HL-60 (cell line): ENCODE measurements at regions not wholly inside any gene's neighbourhood (a gene's known extent, or its start where the extent isn't known, plus 50 kb on each side); places are given as distances from the start of the nearest gene placed in this dataset.

Source experiments
- DNase-seq, 2 experiments: peaks; one replicate each; pipeline ENCODE4 v3.0.0-alpha.2; 2010 to 2020; ENCODE audit warnings: low read depth in 1 of 2, low spot score in 1 of 2
- H3K27ac ChIP-seq: fragments of 250-450 bp; sonication (Bioruptor Pico); replicated peaks from 2 replicates; pipeline ENCODE4 v1.5.1; 2020; ENCODE audit warnings: mild to moderate bottlenecking, moderate library complexity
- H3K27me3 ChIP-seq: fragments of 250-450 bp; sonication (Bioruptor Pico); 2 replicates; pipeline ENCODE4 v1.5.1; 2021; ENCODE audit warnings: mild to moderate bottlenecking, moderate library complexity; ENCODE audit not compliant: insufficient read depth, poor library complexity, severe bottlenecking
- H3K4me3 ChIP-seq: replicated peaks from 2 replicates; pipeline ENCODE4 v1.5.1; 2011; ENCODE audit warnings: mild to moderate bottlenecking, control low read depth, low read length; ENCODE audit not compliant: insufficient read depth
- GABPA ChIP-seq: IDR thresholded peaks from 2 replicates; pipeline ENCODE4 v1.6.1; 2012; ENCODE audit warnings: low read depth
- POLR2AphosphoS5 ChIP-seq: IDR thresholded peaks from 2 replicates; pipeline ENCODE4 v1.6.1; 2012; ENCODE audit warnings: low read depth
- SPI1 ChIP-seq: IDR thresholded peaks from 2 replicates; pipeline ENCODE4 v1.6.1; 2012; ENCODE audit warnings: low read depth, mild to moderate bottlenecking, borderline replicate concordance
- TF ChIP-seq, protein P1 (sequence below): IDR thresholded peaks from one replicate; pipeline ENCODE4 v1.5.1; 2011; ENCODE audit warnings: low read length, control low read depth, inconsistent platforms; ENCODE audit not compliant: insufficient read depth
- TF ChIP-seq, protein P2 (sequence below): IDR thresholded peaks from 2 replicates; pipeline ENCODE4 v1.6.1; 2012; ENCODE audit warnings: low read depth; ENCODE audit not compliant: insufficient replicate concordance

DNA sequence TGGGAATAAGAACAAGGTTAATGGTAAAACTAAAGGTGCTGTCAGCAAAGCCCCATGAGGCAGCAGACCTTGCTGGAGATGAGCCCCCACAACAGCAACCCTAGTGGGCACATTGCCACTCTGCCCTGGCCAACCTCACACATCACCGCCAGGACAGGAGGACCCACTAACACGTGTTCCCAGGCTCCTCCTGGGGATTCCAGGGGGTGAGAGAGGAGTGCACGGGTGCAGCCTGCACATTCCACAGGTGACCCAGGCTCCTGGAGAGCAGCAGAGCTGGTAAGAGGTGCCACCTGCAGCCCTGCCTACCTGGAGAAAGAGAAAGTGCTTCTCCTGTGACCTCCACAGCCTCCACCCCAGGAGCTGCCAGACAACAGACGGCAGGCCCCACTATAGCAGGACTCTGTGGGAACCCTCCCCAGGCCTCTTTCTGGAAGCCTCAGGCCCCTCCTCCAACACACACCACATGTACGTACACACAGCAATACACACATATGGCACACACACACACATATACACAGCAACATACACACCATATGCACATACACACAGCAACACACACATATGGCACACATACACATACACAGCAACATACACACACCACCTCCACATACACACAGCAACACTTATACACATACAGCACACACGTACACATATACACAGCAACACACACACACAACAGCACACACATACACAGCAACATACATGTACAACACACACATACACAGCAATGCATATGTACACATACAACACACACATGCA, 187.1 kb downstream of the GLI2 start:
- Histone ChIP-seq H3K4me3 (no peak overlapping the region), H3K27me3 (no peaks in the 10 kb centered on the region), H3K27ac (no peak overlapping the region)
- TF ChIP-seq, protein P1, sequence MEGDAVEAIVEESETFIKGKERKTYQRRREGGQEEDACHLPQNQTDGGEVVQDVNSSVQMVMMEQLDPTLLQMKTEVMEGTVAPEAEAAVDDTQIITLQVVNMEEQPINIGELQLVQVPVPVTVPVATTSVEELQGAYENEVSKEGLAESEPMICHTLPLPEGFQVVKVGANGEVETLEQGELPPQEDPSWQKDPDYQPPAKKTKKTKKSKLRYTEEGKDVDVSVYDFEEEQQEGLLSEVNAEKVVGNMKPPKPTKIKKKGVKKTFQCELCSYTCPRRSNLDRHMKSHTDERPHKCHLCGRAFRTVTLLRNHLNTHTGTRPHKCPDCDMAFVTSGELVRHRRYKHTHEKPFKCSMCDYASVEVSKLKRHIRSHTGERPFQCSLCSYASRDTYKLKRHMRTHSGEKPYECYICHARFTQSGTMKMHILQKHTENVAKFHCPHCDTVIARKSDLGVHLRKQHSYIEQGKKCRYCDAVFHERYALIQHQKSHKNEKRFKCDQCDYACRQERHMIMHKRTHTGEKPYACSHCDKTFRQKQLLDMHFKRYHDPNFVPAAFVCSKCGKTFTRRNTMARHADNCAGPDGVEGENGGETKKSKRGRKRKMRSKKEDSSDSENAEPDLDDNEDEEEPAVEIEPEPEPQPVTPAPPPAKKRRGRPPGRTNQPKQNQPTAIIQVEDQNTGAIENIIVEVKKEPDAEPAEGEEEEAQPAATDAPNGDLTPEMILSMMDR: no peak
- TF ChIP-seq, protein P2, sequence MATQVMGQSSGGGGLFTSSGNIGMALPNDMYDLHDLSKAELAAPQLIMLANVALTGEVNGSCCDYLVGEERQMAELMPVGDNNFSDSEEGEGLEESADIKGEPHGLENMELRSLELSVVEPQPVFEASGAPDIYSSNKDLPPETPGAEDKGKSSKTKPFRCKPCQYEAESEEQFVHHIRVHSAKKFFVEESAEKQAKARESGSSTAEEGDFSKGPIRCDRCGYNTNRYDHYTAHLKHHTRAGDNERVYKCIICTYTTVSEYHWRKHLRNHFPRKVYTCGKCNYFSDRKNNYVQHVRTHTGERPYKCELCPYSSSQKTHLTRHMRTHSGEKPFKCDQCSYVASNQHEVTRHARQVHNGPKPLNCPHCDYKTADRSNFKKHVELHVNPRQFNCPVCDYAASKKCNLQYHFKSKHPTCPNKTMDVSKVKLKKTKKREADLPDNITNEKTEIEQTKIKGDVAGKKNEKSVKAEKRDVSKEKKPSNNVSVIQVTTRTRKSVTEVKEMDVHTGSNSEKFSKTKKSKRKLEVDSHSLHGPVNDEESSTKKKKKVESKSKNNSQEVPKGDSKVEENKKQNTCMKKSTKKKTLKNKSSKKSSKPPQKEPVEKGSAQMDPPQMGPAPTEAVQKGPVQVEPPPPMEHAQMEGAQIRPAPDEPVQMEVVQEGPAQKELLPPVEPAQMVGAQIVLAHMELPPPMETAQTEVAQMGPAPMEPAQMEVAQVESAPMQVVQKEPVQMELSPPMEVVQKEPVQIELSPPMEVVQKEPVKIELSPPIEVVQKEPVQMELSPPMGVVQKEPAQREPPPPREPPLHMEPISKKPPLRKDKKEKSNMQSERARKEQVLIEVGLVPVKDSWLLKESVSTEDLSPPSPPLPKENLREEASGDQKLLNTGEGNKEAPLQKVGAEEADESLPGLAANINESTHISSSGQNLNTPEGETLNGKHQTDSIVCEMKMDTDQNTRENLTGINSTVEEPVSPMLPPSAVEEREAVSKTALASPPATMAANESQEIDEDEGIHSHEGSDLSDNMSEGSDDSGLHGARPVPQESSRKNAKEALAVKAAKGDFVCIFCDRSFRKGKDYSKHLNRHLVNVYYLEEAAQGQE: no peak
- DNase-seq: no peak

DNA sequence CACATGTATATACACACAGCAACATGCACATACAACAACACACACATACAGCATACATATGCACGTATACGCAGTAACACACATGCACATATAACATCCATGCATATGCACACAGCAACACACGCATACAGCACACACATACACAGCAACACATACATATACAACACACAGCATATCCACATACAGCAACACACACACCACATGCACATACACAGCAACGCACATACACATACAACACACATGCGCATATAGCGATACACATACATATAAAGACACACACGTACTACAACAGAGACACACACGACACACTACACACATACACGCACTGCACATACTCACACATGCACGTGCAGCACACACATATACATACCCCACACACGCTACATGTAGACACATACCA, 187.8 kb downstream of the GLI2 start:
- Histone ChIP-seq H3K27me3 (no peaks in the 10 kb centered on the region), H3K27ac (no peak overlapping the region), H3K4me3 (no peak overlapping the region)
- TF ChIP-seq, protein P1: no peak
- TF ChIP-seq GABPA (no peak), POLR2AphosphoS5 (no peak), SPI1 (no peak)
- TF ChIP-seq, protein P2: no peak
- no peak for DNase-seq

DNA sequence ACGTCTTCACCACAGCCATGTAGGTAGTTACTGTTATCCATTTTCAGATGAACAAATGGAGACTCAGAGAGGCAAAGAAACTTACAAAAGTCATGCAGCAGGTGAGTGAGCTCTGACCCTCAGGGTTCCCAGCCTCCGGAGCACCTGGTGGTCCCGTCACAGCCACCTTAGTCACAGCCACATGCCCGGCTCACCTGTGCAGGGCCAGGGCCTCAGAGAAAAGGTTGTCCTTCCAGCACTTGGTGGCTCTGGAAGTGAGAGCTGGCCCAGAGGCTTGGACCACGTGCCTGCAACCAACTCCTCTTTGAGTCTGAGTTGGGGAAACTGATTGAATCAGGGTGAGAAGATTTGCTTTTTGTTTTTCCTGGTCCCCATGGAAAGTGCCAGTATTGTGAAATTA, 189.3 kb downstream of the GLI2 start:
- TF ChIP-seq, protein P1: no peak
- TF ChIP-seq GABPA (no peak), SPI1 (no peak), POLR2AphosphoS5 (no peak)
- TF ChIP-seq, protein P2: no peak
- DNase-seq: no peak
- Histone ChIP-seq H3K27me3 (no peaks in the 10 kb centered on the region), H3K4me3 (no peak overlapping the region), H3K27ac (no peak overlapping the region)
